Calu3 (cell line): ENCODE measurements at regions not wholly inside any gene's neighbourhood (a gene's known extent, or its start where the extent isn't known, plus 50 kb on each side); places are given as distances from the start of the nearest gene placed in this dataset.

Source experiments
- BruUV-seq: library from RNA; stranded (reverse); fragments of 400-500 nt; replicated peaks from 2 replicates; lab custom pipeline; 2021; lab: Mats Ljungman, UMichigan
- CTCF ChIA-PET: fragments of 300-600 bp; sonication (Branson Sonifier 250); formaldehyde crosslinking; loops from one replicate; lab custom pipeline; 2022; ENCODE audit warnings: antibody characterized with exemption; lab: Charles Lee
- DNase-seq: peaks from one replicate; pipeline ENCODE4 v3.0.0; 2022
- H3K27ac Mint-ChIP-seq: one replicate; pipeline ENCODE4 v1.8.0; 2022; ENCODE audit warnings: mixed read lengths; ENCODE audit not compliant: unreplicated experiment
- H3K27me3 Mint-ChIP-seq: one replicate; pipeline ENCODE4 v1.8.0; 2022; ENCODE audit warnings: mixed read lengths; ENCODE audit not compliant: unreplicated experiment
- H3K36me3 Mint-ChIP-seq: one replicate; pipeline ENCODE4 v1.8.0; 2022; ENCODE audit warnings: mild to moderate bottlenecking, moderate library complexity, mixed read lengths; ENCODE audit not compliant: insufficient read depth, unreplicated experiment
- H3K4me1 Mint-ChIP-seq: one replicate; pipeline ENCODE4 v1.8.0; 2022; ENCODE audit warnings: mild to moderate bottlenecking, low read depth, mixed read lengths; ENCODE audit not compliant: unreplicated experiment
- H3K4me3 Mint-ChIP-seq: one replicate; pipeline ENCODE4 v1.8.0; 2022; ENCODE audit warnings: mild to moderate bottlenecking, low read depth, moderate library complexity, mixed read lengths; ENCODE audit not compliant: unreplicated experiment
- H3K9me3 Mint-ChIP-seq: one replicate; pipeline ENCODE4 v1.8.0; 2022; ENCODE audit warnings: low read depth, mixed read lengths; ENCODE audit not compliant: unreplicated experiment
- CTCF ChIP-seq: fragments of 200-600 bp; IDR thresholded peaks from one replicate; pipeline ENCODE4 v1.8.0; 2022; ENCODE audit warnings: antibody characterized with exemption; ENCODE audit not compliant: unreplicated experiment
- intact Hi-C: fragments of 100-400 bp; cut with micrococcal nuclease; formaldehyde crosslinking; loops from one replicate; pipeline ENCODE4 v1.10.0; 2022; ENCODE audit not compliant: unreplicated experiment

DNA sequence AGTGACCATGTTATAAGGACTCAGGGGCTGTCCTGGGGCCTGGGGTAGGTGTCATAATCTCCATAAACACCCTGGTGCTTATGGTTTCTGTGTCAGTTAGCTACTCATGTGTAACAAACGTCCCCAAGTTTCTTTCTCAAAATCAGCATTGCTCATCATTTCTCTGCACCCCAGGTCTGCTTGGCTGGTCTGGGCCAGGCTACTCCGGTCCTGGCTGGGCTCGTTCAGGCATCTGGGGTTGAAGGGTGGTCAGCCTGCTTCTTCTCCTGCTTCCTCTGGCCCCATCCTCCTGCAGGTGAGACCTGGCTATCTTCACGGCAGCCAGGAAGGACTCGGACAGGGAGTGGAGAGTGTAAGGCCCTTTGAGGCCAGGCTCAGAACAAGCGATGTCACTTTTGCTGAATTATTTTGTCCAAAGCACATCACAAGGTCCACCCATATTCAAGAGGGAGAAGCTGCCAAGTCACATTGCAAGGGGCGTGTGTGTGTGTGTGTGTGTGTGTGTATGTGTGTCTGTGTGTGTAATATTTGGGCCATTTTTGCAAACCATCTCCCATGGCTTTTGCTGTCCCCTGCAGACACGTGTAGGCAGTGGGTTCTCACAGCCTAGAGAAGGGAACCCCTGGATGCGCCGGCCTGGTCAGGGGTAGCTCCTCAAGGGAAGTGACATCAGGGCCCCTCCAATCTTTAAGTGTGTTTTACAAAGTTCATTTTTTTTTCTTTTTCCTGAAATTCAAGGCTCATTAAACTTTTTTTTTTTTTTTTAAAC lies 535.8 kb downstream of the TBC1D22A start:
- intact Hi-C loops = no loop called here
- CTCF ChIA-PET = interaction anchor here (0.6 to 0.7 kb wide), 2 partner anchors 91 to 1109 kb away, joined by 5 read pairs; no protein-coding TSS in a partner anchor
- Mint-ChIP-seq H3K4me1 (peaks cover 17% of the 10 kb centered on the region), H3K27ac (no peak overlapping the region), H3K9me3 (no peaks in the 10 kb centered on the region), H3K27me3 (peaks cover 47% of the 10 kb centered on the region), H3K36me3 (no peaks in the 10 kb centered on the region), H3K4me3 (no peak overlapping the region)
- BruUV-seq = no TSS peak
- no peak for DNase-seq
- no peak for TF ChIP-seq CTCF

DNA sequence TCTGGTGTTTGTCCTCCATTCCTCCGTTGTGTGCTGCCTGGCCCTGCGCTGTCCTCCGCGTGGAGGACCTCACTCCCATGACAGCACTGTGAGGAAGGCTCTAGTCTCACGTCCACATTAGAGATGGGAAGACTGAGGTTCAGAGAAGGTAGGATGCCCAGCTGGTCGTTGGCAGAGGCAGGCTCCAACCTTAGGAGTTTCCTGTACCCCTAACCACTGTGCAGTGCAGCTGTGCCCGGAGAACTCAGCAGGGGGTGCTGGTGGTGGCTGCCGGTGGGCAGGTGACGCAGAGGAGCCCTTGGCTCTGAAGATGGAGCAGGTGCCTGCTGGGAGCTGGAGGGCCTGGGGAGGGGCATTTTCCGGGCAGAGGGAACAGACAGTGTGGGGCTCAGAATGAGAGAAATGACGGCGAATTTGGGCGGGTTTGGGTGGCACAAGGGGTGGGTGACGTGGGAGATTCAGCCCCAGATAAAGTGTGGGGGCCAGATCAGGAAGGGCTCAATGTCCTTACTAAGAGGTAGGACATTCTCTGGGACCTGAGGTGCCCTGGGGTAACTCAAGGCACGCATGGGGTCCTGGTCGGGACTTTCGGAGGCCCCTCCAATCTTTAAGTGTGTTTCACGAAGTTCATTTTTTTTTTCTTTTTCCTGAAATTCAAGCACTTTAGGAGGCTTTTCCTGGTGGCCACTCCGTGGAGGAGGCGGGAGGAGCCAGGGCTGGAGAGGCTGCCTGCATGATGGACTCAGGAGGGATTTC lies 535.0 kb downstream of the TBC1D22A start:
- Mint-ChIP-seq H3K27me3 (peaks cover 51% of the 10 kb centered on the region), H3K27ac (no peak overlapping the region), H3K4me3 (no peak overlapping the region), H3K4me1 (peaks cover 17% of the 10 kb centered on the region), H3K9me3 (no peaks in the 10 kb centered on the region), H3K36me3 (no peaks in the 10 kb centered on the region)
- DNase-seq = no peak
- CTCF ChIA-PET = no interaction called here
- TF ChIP-seq CTCF = no peak
- intact Hi-C loops = no loop called here
- no TSS peak for BruUV-seq

DNA sequence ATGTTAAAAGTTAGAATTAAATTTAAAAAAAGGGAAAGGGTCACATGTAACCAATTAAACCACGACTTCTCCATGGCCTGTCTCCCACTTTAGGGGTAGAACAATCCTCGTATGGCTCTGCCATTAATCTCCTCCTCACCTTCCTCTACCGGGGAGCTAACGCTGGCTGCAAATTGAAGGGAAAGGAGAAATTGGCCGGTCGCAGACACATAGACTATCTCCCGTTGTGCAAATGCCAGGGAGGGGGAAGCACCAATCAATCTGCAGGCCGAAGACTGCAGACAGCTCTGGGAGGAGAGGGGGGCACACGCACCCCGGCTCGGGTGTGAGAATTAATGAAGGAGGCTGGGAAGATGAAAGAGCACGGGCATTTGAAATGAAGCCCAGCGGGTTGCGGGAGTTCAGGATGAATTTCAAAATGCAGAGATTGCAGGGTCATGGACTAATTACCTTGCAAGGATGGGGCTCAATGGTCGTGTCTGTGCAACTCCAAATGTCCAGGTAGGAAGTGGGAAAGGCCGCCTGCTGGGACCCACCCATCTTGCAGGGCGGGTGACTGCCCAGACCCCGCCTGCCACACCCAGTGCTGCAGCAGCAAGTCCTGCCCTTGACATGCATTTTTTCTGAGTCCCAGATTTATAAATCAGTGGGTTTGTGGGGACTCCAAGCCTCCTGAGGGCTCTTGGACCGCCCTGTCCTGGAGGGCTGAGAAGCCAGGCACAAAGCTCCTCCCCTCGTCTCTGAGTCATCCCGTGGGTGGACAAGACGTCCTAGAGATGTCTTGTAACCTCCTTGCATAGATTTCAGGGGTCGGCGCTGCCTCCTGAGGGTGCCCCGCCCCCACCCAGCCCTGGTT lies 534.2 kb downstream of the TBC1D22A start:
- Mint-ChIP-seq H3K27ac (no peak overlapping the region), H3K36me3 (no peaks in the 10 kb centered on the region), H3K4me1 (peaks cover 17% of the 10 kb centered on the region), H3K4me3 (no peak overlapping the region), H3K27me3 (peaks cover 51% of the 10 kb centered on the region), H3K9me3 (no peaks in the 10 kb centered on the region)
- no peak for DNase-seq
- CTCF ChIA-PET = no interaction called here
- no TSS peak for BruUV-seq
- TF ChIP-seq CTCF = no peak
- intact Hi-C loops = no loop called here

- Mint-ChIP-seq H3K4me3 (no peak overlapping the region), H3K4me1 (peaks cover 17% of the 10 kb centered on the region), H3K27me3 (peaks cover 51% of the 10 kb centered on the region), H3K36me3 (no peaks in the 10 kb centered on the region), H3K27ac (no peak overlapping the region), H3K9me3 (no peaks in the 10 kb centered on the region)
- no peak for DNase-seq
- no TSS peak for BruUV-seq
- CTCF ChIA-PET = no interaction called here
- intact Hi-C loops = no loop called here
- no peak for TF ChIP-seq CTCF
These were observed 533.5 kb downstream of the TBC1D22A start for GRCh38 chr22:47295982-47296381.
